ENCODE measurements at regions not wholly inside any gene's neighbourhood (a gene's known extent, or its start where the extent isn't known, plus 50 kb on each side); places are given as distances from the start of the nearest gene placed in this dataset.

DNA sequence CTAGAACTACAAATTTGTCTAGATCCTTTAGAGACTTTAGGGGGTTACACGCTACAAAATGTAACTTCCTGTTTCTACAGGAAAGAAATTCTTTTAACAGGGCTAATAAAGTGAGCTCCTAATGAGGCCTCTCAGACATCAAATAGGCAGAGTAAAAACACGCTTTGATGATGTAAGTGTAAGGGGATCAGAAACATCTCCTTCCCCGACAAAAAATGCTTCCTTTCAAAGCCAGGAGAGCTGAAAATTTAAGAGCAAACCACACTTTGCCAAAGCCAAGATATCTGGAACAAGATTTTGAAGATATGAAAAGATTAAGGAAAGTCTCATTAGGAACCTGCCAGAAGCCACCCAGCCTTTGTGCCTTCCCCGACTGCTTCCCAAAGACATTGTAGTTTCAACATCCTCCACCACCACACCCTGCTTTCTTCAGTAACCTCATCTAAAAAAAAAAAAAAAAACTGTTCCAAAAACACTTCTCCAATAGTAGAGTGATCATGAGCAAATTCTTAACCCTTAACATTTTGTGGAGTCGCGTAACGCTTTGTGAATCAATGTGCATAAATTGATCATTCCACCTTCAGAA lies 505.0 kb upstream of the THBS1 start:
- Histone ChIP-seq H3K27me3 (ENCODE audit: control insufficient read depth, insufficient read depth, low read length) (no peaks in the 10 kb centered on the region), H3K4me1 (ENCODE audit: control insufficient read depth, insufficient read depth, low read length) (no peaks in the 10 kb centered on the region), H3K9me3 (ENCODE audit: control insufficient read depth, insufficient read depth, low read length) (no peaks in the 10 kb centered on the region), H3K9ac (ENCODE audit: low read depth, low read length) (no peak overlapping the region), H3K36me3 (ENCODE audit: control insufficient read depth, insufficient read depth, low read length) (no peaks in the 10 kb centered on the region), H3K4me3 (ENCODE audit: low read depth, low read length) (no peak overlapping the region)

DNA sequence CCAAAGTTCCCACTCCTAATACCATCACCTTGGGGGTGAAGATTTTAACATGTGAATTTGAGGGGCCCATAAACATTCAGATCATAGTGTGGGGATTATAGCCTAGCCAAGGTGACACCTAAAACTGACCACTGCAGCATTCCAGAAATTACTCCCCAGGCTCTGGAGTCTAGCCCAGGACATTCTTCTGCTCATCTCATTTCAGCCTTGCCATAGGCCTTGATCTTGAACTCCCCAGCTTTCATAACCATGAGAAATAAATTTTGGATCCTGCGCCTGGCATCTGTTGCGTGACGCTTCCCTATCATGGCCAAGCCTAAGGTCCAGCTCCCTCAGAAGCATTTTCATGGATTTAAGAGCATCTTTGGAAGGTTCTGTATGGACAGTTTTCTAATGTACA lies 502.9 kb upstream of the THBS1 start:
- H3K4me1 ChIP-seq (ENCODE audit: control insufficient read depth, insufficient read depth, low read length), result no peaks in the 10 kb centered on the region
- H3K9me3 ChIP-seq (ENCODE audit: control insufficient read depth, insufficient read depth, low read length), result no peaks in the 10 kb centered on the region
- no peaks in the 10 kb centered on the region for H3K27me3 ChIP-seq (ENCODE audit: control insufficient read depth, insufficient read depth, low read length)
- H3K9ac ChIP-seq (ENCODE audit: low read depth, low read length), result no peak overlapping the region
- no peak overlapping the region for H3K4me3 ChIP-seq (ENCODE audit: low read depth, low read length)
- no peaks in the 10 kb centered on the region for H3K36me3 ChIP-seq (ENCODE audit: control insufficient read depth, insufficient read depth, low read length)

DNA sequence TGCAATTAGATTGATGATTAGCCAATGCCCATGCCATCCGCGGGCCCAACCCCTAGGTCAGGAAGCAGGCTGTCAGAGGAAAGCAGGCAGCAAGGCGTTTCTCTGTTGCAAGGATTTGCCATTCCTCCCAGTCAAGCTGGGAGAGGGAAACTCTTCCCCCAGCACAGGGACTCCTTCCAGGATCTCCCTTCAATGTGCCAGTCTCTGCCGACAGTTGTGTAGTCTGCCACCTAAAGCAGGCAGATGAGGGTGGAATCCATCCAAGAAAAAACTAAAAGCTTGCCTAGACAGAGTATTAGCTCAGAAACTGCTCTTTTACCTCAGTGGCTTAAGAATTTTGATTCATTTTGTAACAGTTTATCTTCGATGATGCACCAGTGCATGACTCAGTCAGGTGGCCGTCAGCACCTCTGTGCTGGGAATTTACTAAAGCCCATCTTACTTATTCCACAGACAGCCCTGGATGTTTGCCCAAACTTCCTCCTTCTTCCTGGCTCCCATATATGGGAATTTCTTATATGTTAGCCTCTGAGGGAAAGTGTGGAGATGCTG lies 501.5 kb upstream of the THBS1 start:
- Histone ChIP-seq H3K4me3 (ENCODE audit: low read depth, low read length) (no peak overlapping the region), H3K27me3 (ENCODE audit: control insufficient read depth, insufficient read depth, low read length) (no peaks in the 10 kb centered on the region), H3K9me3 (ENCODE audit: control insufficient read depth, insufficient read depth, low read length) (no peaks in the 10 kb centered on the region), H3K36me3 (ENCODE audit: control insufficient read depth, insufficient read depth, low read length) (no peaks in the 10 kb centered on the region), H3K4me1 (ENCODE audit: control insufficient read depth, insufficient read depth, low read length) (no peaks in the 10 kb centered on the region), H3K9ac (ENCODE audit: low read depth, low read length) (no peak overlapping the region)

DNA sequence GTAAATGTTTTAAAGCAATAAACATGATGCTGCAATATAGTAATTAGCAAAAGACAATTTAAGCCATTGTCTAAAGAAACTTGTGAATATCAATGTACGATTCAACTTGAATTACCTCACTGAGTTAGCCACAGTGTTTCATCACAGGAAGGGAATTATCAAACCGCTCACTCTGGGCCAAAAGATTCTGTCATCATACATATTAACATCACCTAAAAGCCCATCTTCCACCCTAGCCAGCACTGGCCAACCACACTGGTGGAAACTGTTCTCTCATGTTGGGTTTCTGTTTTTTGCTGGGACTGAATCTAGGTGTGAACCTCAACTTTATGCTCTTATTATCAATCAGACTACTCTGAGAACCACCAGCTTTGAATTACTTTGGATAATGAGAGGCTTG lies 497.7 kb upstream of the THBS1 start:
- no peak overlapping the region for H3K9ac ChIP-seq (ENCODE audit: low read depth, low read length)
- H3K4me3 ChIP-seq (ENCODE audit: low read depth, low read length), result no peak overlapping the region
- no peaks in the 10 kb centered on the region for H3K4me1 ChIP-seq (ENCODE audit: control insufficient read depth, insufficient read depth, low read length)
- no peaks in the 10 kb centered on the region for H3K9me3 ChIP-seq (ENCODE audit: control insufficient read depth, insufficient read depth, low read length)
- no peaks in the 10 kb centered on the region for H3K36me3 ChIP-seq (ENCODE audit: control insufficient read depth, insufficient read depth, low read length)
- no peaks in the 10 kb centered on the region for H3K27me3 ChIP-seq (ENCODE audit: control insufficient read depth, insufficient read depth, low read length)

DNA sequence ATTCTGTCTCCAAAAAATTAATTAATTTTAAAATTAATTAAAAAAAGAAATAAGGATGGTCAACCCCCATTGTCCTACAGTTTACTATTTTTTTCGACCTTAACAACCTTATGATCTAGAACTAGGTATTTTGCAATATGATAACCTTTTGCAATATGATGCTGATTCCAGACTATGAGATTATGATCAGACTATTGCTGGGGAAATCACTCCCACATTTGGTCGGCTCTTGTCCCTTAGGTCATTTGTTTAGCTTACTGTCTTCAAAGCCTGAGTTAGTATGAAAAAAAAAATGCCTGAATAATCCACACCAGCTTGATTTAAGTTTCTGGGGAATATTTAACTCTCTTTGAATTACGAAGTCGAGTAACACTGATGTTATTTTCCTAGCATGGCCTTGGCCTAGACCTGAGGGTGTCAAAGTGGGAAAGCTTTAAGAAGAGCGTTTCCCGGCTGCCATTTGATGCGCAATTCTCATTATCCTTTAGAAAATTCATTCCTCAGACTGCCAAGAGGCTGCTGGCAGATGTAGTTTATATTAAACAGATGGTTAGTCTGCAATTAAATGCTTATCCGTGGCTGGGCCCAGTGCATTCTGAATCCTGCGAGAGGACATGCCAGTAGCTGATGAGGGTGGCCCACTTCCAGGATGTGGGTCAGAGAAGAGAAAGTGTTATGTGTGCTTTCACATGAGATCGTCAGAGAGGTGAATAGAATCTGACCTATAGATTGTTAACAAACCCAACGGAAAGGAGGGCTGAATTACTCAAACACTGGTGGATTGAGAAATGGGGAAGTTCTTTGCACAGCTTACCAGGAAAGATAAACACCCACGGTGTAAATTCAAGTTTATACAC lies 496.0 kb upstream of the THBS1 start:
- Histone ChIP-seq H3K9ac (ENCODE audit: low read depth, low read length) (no peak overlapping the region), H3K4me3 (ENCODE audit: low read depth, low read length) (no peak overlapping the region), H3K9me3 (ENCODE audit: control insufficient read depth, insufficient read depth, low read length) (no peaks in the 10 kb centered on the region), H3K27me3 (ENCODE audit: control insufficient read depth, insufficient read depth, low read length) (no peaks in the 10 kb centered on the region), H3K36me3 (ENCODE audit: control insufficient read depth, insufficient read depth, low read length) (no peaks in the 10 kb centered on the region), H3K4me1 (ENCODE audit: control insufficient read depth, insufficient read depth, low read length) (peaks cover 4% of the 10 kb centered on the region)

DNA sequence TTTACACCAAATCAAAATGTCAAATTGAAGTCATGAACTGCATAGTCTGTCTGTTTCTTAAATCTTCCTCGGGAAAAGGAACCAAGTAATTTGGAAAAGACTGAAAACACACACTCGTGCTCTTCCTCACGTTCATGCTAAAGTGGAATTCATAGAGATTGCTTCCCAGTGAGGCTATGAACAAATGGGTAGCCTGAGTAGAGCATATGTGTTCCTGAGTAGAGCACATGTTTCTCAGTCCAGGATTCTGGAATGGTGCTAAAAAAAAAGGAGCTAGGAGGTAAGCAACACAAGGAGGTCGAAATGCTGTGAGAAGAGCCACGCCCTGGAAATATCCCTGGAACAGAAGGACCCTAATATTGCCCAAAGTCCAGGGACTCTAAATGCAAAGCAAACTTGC lies 494.2 kb upstream of the THBS1 start:
- Histone ChIP-seq H3K36me3 (ENCODE audit: control insufficient read depth, insufficient read depth, low read length) (no peaks in the 10 kb centered on the region), H3K4me1 (ENCODE audit: control insufficient read depth, insufficient read depth, low read length) (peaks cover 4% of the 10 kb centered on the region), H3K9me3 (ENCODE audit: control insufficient read depth, insufficient read depth, low read length) (no peaks in the 10 kb centered on the region), H3K4me3 (ENCODE audit: low read depth, low read length) (no peak overlapping the region), H3K9ac (ENCODE audit: low read depth, low read length) (no peak overlapping the region), H3K27me3 (ENCODE audit: control insufficient read depth, insufficient read depth, low read length) (no peaks in the 10 kb centered on the region)

DNA sequence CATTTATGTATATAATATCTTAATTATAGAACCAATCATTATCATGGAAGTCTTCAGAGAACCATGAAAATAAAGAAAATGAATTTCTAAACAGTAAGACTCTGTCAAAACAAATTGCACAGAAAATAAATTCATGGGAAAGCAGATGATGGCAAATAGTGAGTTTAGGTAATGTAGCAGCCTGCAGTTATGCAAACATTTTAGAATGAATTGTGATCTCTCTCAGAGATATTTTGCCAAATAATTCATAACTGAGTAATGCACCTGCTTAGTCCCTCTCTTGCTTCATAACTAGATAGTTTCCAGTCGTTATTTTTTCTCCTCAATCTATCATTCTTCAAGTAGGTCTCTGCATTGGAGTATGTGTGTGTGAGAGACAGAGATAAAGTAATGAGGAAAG lies 492.7 kb upstream of the THBS1 start:
- no peaks in the 10 kb centered on the region for H3K9me3 ChIP-seq (ENCODE audit: control insufficient read depth, insufficient read depth, low read length)
- no peak overlapping the region for H3K9ac ChIP-seq (ENCODE audit: low read depth, low read length)
- peaks cover 4% of the 10 kb centered on the region for H3K4me1 ChIP-seq (ENCODE audit: control insufficient read depth, insufficient read depth, low read length)
- no peaks in the 10 kb centered on the region for H3K27me3 ChIP-seq (ENCODE audit: control insufficient read depth, insufficient read depth, low read length)
- no peaks in the 10 kb centered on the region for H3K36me3 ChIP-seq (ENCODE audit: control insufficient read depth, insufficient read depth, low read length)
- H3K4me3 ChIP-seq (ENCODE audit: low read depth, low read length), result no peak overlapping the region

DNA sequence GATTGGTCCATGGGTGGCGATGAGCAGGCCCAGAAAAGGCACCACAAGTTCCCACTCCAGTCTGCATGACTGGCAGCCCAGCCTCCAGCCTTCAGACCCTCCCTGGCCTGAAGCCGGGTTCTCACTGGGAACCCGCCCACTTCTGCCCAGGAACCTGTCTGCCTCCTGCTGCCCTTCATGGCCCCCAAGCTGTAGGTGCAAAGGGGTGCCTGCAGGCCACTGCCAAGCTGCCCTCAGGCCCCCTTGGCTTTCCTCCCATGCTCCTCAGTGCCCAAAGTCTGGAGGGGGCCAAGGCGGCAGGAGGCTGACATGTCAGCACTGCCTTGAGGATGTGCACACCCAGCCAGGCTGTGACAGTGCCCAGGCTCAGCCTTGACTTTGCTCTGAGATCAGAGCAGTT lies 488.5 kb upstream of the THBS1 start:
- no peaks in the 10 kb centered on the region for H3K27me3 ChIP-seq (ENCODE audit: control insufficient read depth, insufficient read depth, low read length)
- H3K9ac ChIP-seq (ENCODE audit: low read depth, low read length), result no peak overlapping the region
- H3K9me3 ChIP-seq (ENCODE audit: control insufficient read depth, insufficient read depth, low read length), result no peaks in the 10 kb centered on the region

DNA sequence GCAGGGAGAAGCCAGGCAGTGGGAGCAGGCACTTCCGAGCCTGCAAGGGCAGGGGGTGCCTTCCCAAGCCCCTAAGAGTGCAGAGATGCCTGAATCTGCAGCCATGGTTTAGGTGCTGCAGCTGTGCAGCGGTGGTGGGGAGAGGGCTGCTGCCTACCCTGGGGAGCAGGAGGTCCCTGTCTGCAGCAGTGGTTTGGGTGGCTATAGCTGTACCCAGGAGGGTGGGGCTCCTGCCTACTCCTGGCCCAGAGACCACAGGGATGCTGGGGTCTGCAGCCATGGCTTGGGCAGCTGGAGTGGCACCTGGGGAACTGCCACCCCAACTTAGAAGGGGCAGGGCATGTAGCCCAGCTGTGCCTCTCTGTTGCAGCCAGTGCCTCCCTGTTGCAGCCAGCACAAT lies 488.1 kb upstream of the THBS1 start:
- H3K9ac ChIP-seq (ENCODE audit: low read depth, low read length), result no peak overlapping the region
- no peak overlapping the region for H3K4me3 ChIP-seq (ENCODE audit: low read depth, low read length)
- H3K9me3 ChIP-seq (ENCODE audit: control insufficient read depth, insufficient read depth, low read length), result no peaks in the 10 kb centered on the region
- peaks cover 25% of the 10 kb centered on the region for H3K4me1 ChIP-seq (ENCODE audit: control insufficient read depth, insufficient read depth, low read length)
- H3K36me3 ChIP-seq (ENCODE audit: control insufficient read depth, insufficient read depth, low read length), result no peaks in the 10 kb centered on the region
- no peaks in the 10 kb centered on the region for H3K27me3 ChIP-seq (ENCODE audit: control insufficient read depth, insufficient read depth, low read length)

More for the DNA sequence above, 488.5 kb upstream of the THBS1 start:
- Histone ChIP-seq H3K36me3 (ENCODE audit: control insufficient read depth, insufficient read depth, low read length) (no peaks in the 10 kb centered on the region), H3K4me3 (ENCODE audit: low read depth, low read length) (no peak overlapping the region), H3K4me1 (ENCODE audit: control insufficient read depth, insufficient read depth, low read length) (peaks cover 25% of the 10 kb centered on the region)

DNA sequence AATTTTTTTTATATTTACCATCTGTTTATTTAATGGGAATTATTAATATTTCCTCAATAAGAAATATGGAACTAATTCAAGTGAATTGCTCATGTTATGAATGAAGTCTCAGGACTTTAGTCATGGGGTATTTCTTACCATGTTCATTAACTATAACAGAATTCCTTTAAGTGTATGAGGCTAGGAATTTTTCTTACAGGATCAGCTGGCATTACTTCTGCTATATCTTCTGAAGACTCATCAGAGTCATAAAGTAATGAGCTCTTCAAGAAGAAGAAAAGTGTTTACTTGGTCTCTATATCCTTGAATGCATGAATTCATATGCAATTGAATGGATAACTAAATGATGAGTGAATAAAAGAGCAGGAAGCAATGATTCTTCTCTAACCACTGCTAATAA lies 486.8 kb upstream of the THBS1 start:
- Histone ChIP-seq H3K4me1 (ENCODE audit: control insufficient read depth, insufficient read depth, low read length) (peaks cover 21% of the 10 kb centered on the region), H3K27me3 (ENCODE audit: control insufficient read depth, insufficient read depth, low read length) (no peaks in the 10 kb centered on the region), H3K9ac (ENCODE audit: low read depth, low read length) (no peak overlapping the region), H3K9me3 (ENCODE audit: control insufficient read depth, insufficient read depth, low read length) (no peaks in the 10 kb centered on the region), H3K36me3 (ENCODE audit: control insufficient read depth, insufficient read depth, low read length) (no peaks in the 10 kb centered on the region), H3K4me3 (ENCODE audit: low read depth, low read length) (no peak overlapping the region)

DNA sequence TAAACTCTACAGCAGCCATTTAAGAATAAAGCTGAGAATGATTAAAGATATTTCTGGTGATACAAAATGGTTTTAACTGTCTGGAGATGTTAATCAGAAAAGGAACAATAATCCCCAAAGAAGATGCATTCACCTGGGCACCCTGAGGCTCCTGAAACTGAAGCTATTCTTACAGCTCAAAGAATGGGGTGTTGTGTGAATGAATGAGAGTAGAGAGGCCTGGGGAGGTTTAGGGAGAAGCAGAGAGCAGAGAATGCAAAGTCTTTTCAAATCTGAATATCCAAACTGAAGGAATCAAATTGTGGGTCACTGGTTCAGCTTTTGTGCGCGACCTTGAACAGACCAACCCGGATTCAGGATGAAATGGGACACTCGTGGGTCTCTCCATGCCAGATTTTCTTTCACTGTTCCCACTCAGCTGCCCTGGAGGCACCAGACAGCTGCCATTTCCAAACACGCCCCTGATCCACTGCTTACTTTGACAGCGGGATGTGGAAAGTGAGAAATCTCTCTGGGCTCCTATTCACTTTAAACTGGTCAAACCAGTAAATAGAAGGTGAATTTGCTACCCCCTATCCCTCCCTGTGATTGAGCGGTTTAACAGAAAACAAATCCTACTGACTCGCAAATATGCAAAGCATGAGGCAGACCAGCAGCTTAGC lies 485.5 kb upstream of the THBS1 start:
- H3K9ac ChIP-seq (ENCODE audit: low read depth, low read length), result no peak overlapping the region
- H3K36me3 ChIP-seq (ENCODE audit: control insufficient read depth, insufficient read depth, low read length), result no peaks in the 10 kb centered on the region
- no peaks in the 10 kb centered on the region for H3K27me3 ChIP-seq (ENCODE audit: control insufficient read depth, insufficient read depth, low read length)
- H3K4me3 ChIP-seq (ENCODE audit: low read depth, low read length), result no peak overlapping the region
- no peaks in the 10 kb centered on the region for H3K9me3 ChIP-seq (ENCODE audit: control insufficient read depth, insufficient read depth, low read length)
- peaks cover 21% of the 10 kb centered on the region for H3K4me1 ChIP-seq (ENCODE audit: control insufficient read depth, insufficient read depth, low read length)
